Hepatocyte (in vitro differentiated cells): ENCODE measurements at regions not wholly inside any gene's neighbourhood (a gene's known extent, or its start where the extent isn't known, plus 50 kb on each side); places are given as distances from the start of the nearest gene placed in this dataset.

Source experiments
- DNase-seq: peaks from one replicate; pipeline ENCODE4 v3.0.0-alpha.2; 2016; ENCODE audit warnings: low spot score
- H2AFZ ChIP-seq: fragments of 200-600 bp; sonication (generic); 2 replicates; pipeline ENCODE4 v1.6.0; 2016; ENCODE audit warnings: antibody characterized with exemption, mild to moderate bottlenecking
- H3K27ac ChIP-seq: fragments of 200-600 bp; sonication (generic); 2 replicates; pipeline ENCODE4 v1.5.1; 2016; ENCODE audit warnings: mild to moderate bottlenecking
- H3K27me3 ChIP-seq: fragments of 200-600 bp; sonication (generic); 2 replicates; pipeline ENCODE4 v1.6.1; 2016
- H3K36me3 ChIP-seq: fragments of 200-600 bp; sonication (generic); replicated peaks from 2 replicates; pipeline ENCODE4 v1.5.1; 2016; ENCODE audit warnings: low read depth; ENCODE audit not compliant: insufficient read depth
- H3K4me1 ChIP-seq: fragments of 200-600 bp; sonication (generic); 2 replicates; pipeline ENCODE4 v1.5.1; 2016; ENCODE audit warnings: mild to moderate bottlenecking, moderate library complexity; ENCODE audit not compliant: insufficient read depth
- H3K4me2 ChIP-seq: fragments of 200-600 bp; sonication (generic); 2 replicates; pipeline ENCODE4 v1.6.0; 2016
- H3K4me3 ChIP-seq: fragments of 200-600 bp; sonication (generic); 2 replicates; pipeline ENCODE4 v1.5.1; 2016; ENCODE audit warnings: mild to moderate bottlenecking
- H3K79me2 ChIP-seq: fragments of 200-600 bp; sonication (generic); 2 replicates; pipeline ENCODE4 v1.6.0; 2017; ENCODE audit warnings: mild to moderate bottlenecking
- H3K9me2 ChIP-seq: fragments of 200-600 bp; sonication (generic); replicated peaks from 2 replicates; pipeline ENCODE4 v1.6.0; 2017; ENCODE audit warnings: mild to moderate bottlenecking; ENCODE audit not compliant: insufficient read depth
- H3K9me3 ChIP-seq: fragments of 200-600 bp; sonication (generic); 2 replicates; pipeline ENCODE4 v1.5.1; 2016; ENCODE audit warnings: low read depth, mild to moderate bottlenecking
- H4K20me1 ChIP-seq: fragments of 200-600 bp; sonication (generic); 2 replicates; pipeline ENCODE4 v1.6.0; 2016; ENCODE audit warnings: mild to moderate bottlenecking; ENCODE audit not compliant: insufficient read depth, poor library complexity, severe bottlenecking
- EZH2 ChIP-seq: fragments of 200-600 bp; sonication (generic); IDR thresholded peaks from 2 replicates; pipeline ENCODE4 v1.6.1; 2016; ENCODE audit warnings: antibody characterized with exemption, mild to moderate bottlenecking, borderline replicate concordance
- EZH2phosphoT487 ChIP-seq: fragments of 200-600 bp; sonication (generic); IDR thresholded peaks from one replicate; pipeline ENCODE4 v1.6.1; 2018; ENCODE audit warnings: antibody characterized with exemption, mild to moderate bottlenecking, low read depth, moderate library complexity; ENCODE audit not compliant: unreplicated experiment, severe bottlenecking
- WGBS: methylation state at CpG from one replicate; pipeline ENCODE4 v1.1.6; 2016; ENCODE audit warnings: low lambda C conversion rate; ENCODE audit errors: missing lambda C conversion rate; 5-methylcytosine and 5-hydroxymethylcytosine counted together
- TF ChIP-seq, protein P1 (sequence below): fragments of 200-600 bp; sonication (generic); IDR thresholded peaks from 2 replicates; pipeline ENCODE4 v1.5.1; 2016; ENCODE audit warnings: antibody characterized with exemption, mild to moderate bottlenecking; ENCODE audit not compliant: poor library complexity

DNA sequence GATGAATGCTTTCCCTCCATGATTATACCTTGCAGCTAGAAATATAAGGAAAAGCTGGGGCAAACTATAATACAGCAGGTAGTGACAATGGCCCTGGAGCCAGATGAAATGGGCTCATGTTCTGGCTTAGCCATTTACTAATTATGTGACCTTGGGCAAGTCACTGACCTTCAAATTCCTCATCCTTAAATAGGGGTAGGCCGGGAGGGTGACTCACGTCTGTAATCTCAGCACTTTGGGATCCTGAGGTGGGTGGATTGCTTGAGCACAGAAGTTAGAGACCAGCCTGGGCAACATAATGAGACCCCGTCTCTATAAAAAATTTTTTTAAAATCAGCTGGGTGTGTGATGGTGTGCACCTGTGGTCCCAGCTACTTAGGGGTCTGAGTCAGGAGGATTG, 155.4 kb downstream of the C12orf75 start:
- Histone ChIP-seq H3K4me1 (no peaks in the 10 kb centered on the region), H3K27ac (no peak overlapping the region), H3K9me3 (no peaks in the 10 kb centered on the region), H3K4me2 (no peak overlapping the region), H3K27me3 (no peaks in the 10 kb centered on the region), H3K36me3 (no peaks in the 10 kb centered on the region), H3K9me2 (no peaks in the 10 kb centered on the region), H2AFZ (no peak overlapping the region), H4K20me1 (no peaks in the 10 kb centered on the region), H3K79me2 (no peaks in the 10 kb centered on the region), H3K4me3 (no peak overlapping the region)
- no peak for TF ChIP-seq EZH2
- TF ChIP-seq, protein P1, sequence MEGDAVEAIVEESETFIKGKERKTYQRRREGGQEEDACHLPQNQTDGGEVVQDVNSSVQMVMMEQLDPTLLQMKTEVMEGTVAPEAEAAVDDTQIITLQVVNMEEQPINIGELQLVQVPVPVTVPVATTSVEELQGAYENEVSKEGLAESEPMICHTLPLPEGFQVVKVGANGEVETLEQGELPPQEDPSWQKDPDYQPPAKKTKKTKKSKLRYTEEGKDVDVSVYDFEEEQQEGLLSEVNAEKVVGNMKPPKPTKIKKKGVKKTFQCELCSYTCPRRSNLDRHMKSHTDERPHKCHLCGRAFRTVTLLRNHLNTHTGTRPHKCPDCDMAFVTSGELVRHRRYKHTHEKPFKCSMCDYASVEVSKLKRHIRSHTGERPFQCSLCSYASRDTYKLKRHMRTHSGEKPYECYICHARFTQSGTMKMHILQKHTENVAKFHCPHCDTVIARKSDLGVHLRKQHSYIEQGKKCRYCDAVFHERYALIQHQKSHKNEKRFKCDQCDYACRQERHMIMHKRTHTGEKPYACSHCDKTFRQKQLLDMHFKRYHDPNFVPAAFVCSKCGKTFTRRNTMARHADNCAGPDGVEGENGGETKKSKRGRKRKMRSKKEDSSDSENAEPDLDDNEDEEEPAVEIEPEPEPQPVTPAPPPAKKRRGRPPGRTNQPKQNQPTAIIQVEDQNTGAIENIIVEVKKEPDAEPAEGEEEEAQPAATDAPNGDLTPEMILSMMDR: no peak
- TF ChIP-seq EZH2phosphoT487: no peak
- no peak for DNase-seq
- WGBS: 82% methylated on average over 3 of the region's 3 CpGs

DNA sequence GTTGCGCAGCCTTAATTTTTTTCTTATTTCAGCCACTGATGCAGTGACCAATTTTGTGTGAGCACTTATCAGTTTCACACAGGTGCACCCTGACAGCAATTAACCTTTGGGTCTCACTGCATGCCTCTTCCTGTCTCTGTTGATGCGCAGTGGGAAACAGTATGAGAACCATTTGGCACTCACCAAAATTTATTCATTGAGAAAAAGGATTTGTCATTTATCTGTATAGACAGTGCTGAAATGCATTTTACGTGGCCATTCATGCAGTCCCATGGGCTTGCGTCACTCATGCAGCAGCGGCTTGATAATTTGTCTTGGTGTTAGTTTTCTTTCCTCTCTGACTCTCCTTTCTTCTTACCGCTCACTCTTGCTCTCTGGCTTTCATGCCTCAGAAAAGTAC, 157.5 kb downstream of the C12orf75 start:
- WGBS: 86% methylated on average over 6 of the region's 6 CpGs
- no peak for DNase-seq

DNA sequence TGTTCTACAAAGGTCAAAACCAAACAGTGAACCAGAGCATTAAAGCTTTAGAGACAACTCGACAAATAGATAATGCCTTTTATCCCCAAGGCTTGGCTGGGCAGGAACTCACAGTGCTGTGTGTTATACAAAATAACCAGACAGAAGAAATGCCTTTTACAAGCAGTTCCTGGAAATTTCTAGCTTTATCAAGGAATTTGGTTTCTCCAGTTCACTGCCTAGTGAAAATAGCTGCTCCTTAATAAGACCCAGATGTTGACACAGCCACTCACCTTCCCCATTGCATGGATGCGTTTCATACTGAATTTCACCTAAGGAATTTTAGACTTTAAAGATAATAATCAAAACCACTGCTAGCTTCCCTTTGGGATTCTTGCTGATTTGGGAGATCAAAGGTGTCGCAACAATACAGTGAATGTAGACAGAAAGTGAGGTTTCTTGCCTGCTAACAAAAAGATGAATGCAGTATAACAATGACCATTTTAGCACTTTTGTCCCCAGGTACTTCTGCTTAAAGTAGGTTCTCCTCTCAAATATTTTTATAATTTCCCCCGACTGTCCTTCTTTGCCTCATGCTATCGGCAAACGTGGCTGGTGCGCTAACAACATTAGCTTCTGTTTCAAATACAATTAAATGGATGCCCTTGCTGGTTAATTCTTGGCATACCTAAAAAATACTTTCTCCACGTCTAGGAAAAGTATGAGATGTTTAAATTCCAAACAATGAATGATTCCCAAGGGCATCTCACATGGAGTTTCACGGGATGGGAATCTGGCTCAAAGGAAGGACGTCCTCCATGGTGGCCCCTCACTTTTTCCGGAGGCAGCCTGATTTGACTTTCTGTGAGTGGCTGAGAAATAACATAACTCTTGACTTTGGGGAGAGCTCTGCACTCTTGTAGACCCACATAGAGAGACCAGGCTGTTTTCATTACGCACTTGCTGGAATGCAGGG, 162.4 kb downstream of the C12orf75 start:
- Histone ChIP-seq H3K4me3 (no peak overlapping the region), H3K36me3 (no peaks in the 10 kb centered on the region), H3K27me3 (no peaks in the 10 kb centered on the region), H3K4me2 (peak overlapping the region; percentile 15), H4K20me1 (no peaks in the 10 kb centered on the region), H3K9me2 (no peaks in the 10 kb centered on the region), H3K27ac (peak overlapping the region; percentile 16), H3K4me1 (peaks cover 20% of the 10 kb centered on the region), H3K79me2 (no peaks in the 10 kb centered on the region), H2AFZ (no peak overlapping the region), H3K9me3 (peaks cover 2% of the 10 kb centered on the region)
- DNase-seq: peak; percentile 17
- TF ChIP-seq, protein P1: no peak
- TF ChIP-seq EZH2phosphoT487: no peak
- TF ChIP-seq EZH2: no peak
- 40% methylated on average over 12 of the region's 12 CpGs for WGBS

More for the DNA sequence above, 157.5 kb downstream of the C12orf75 start:
- H3K4me2 ChIP-seq: no peak overlapping the region
- H3K9me3 ChIP-seq: no peaks in the 10 kb centered on the region
- no peaks in the 10 kb centered on the region for H3K36me3 ChIP-seq
- no peaks in the 10 kb centered on the region for H3K79me2 ChIP-seq
- no peaks in the 10 kb centered on the region for H3K27me3 ChIP-seq
- no peak overlapping the region for H3K4me3 ChIP-seq
- H3K4me1 ChIP-seq: peaks cover 13% of the 10 kb centered on the region
- H4K20me1 ChIP-seq: no peaks in the 10 kb centered on the region
- H2AFZ ChIP-seq: no peak overlapping the region
- TF ChIP-seq EZH2phosphoT487 (no peak), EZH2 (no peak)
- TF ChIP-seq, protein P1: no peak
- H3K9me2 ChIP-seq: no peaks in the 10 kb centered on the region
- H3K27ac ChIP-seq: no peak overlapping the region
